GM21360 (cell line): ENCODE measurements at regions not wholly inside any gene's neighbourhood (a gene's known extent, or its start where the extent isn't known, plus 50 kb on each side); places are given as distances from the start of the nearest gene placed in this dataset.
"Not testable (repeated sequence)": the region's sequence is repeated elsewhere in the genome, so short reads cannot be mapped to it uniquely, and the experiment has no call there.

Experiments used
- ATAC-seq: cut with Tn5 transposase; IDR thresholded peaks from one replicate; pipeline ENCODE4 v1.9.1; 2021; ENCODE audit warnings: mild to moderate bottlenecking, moderate library complexity; ENCODE audit not compliant: unreplicated experiment

GRCh38 chr12:42892702-42893551, 303.4 kb upstream of the PRICKLE1 start:
- no peak for ATAC-seq

GRCh38 chr12:42887657-42888056, 298.1 kb upstream of the PRICKLE1 start:
- no peak for ATAC-seq

- ATAC-seq: no peak
These were observed 296.6 kb upstream of the PRICKLE1 start for GRCh38 chr12:42886160-42886559.

- ATAC-seq: no peak
These were observed 296.1 kb upstream of the PRICKLE1 start for GRCh38 chr12:42885677-42886076.

GRCh38 chr12:42884116-42884515, 294.6 kb upstream of the PRICKLE1 start:
- no peak for ATAC-seq

GRCh38 chr12:42873401-42873800, 283.9 kb upstream of the PRICKLE1 start:
- ATAC-seq: no peak

- no peak for ATAC-seq
These were observed 282.3 kb upstream of the PRICKLE1 start for GRCh38 chr12:42871816-42872215.

GRCh38 chr12:42868291-42868690, 278.7 kb upstream of the PRICKLE1 start:
- no peak for ATAC-seq

GRCh38 chr12:42865282-42865681, 275.7 kb upstream of the PRICKLE1 start:
- ATAC-seq: no peak

- ATAC-seq: no peak
These were observed 272.5 kb upstream of the PRICKLE1 start for GRCh38 chr12:42862055-42862454.

- ATAC-seq: not testable (repeated sequence)
These were observed 270.8 kb upstream of the PRICKLE1 start for GRCh38 chr12:42860331-42860730.

GRCh38 chr12:42859612-42860011, 270.1 kb upstream of the PRICKLE1 start:
- no peak for ATAC-seq

GRCh38 chr12:42857106-42857505, 267.6 kb upstream of the PRICKLE1 start:
- no peak for ATAC-seq

- no peak for ATAC-seq
These were observed 265.9 kb upstream of the PRICKLE1 start for GRCh38 chr12:42855362-42855950.

GRCh38 chr12:42854826-42855225, 265.3 kb upstream of the PRICKLE1 start:
- ATAC-seq: no peak

- ATAC-seq: no peak
These were observed 264.7 kb upstream of the PRICKLE1 start for GRCh38 chr12:42854208-42854607.

- ATAC-seq: no peak
These were observed 264.0 kb upstream of the PRICKLE1 start for GRCh38 chr12:42853370-42854140.

GRCh38 chr12:42846782-42847181, 257.2 kb upstream of the PRICKLE1 start:
- ATAC-seq: no peak

- ATAC-seq: no peak
These were observed 244.5 kb upstream of the PRICKLE1 start for GRCh38 chr12:42834062-42834461.

- no peak for ATAC-seq
These were observed 239.3 kb upstream of the PRICKLE1 start for GRCh38 chr12:42828836-42829235.

- no peak for ATAC-seq
These were observed 234.8 kb upstream of the PRICKLE1 start for GRCh38 chr12:42824327-42824726.

GRCh38 chr12:42823679-42824078, 234.1 kb upstream of the PRICKLE1 start:
- no peak for ATAC-seq
